Panc1 (cell line): ENCODE measurements at regions not wholly inside any gene's neighbourhood (a gene's known extent, or its start where the extent isn't known, plus 50 kb on each side); places are given as distances from the start of the nearest gene placed in this dataset.

ENCODE experiments used
- ATAC-seq: fragments of 200-7000 bp; cut with Tn5 transposase; 2 replicates; pipeline ENCODE4 v1.9.1; 2020; ENCODE audit warnings: mild to moderate bottlenecking, moderate library complexity
- BruUV-seq: library from RNA; stranded (reverse); fragments of 400-500 nt; replicated peaks from 2 replicates; lab custom pipeline; 2021; lab: Mats Ljungman, UMichigan
- CTCF ChIA-PET: fragments of 300-600 bp; sonication (Branson Sonifier 250); formaldehyde crosslinking; loops from one replicate; lab custom pipeline; 2022; ENCODE audit warnings: antibody characterized with exemption; lab: Charles Lee
- POLR2A ChIA-PET: fragments of 300-600 bp; sonication (Branson Sonifier 250); formaldehyde crosslinking; loops from one replicate; lab custom pipeline; 2022; ENCODE audit warnings: antibody characterized with exemption; lab: Charles Lee
- DNase-seq: peaks from one replicate; pipeline ENCODE4 v3.0.0-alpha.2; 2010; ENCODE audit warnings: low read depth, low spot score
- H3K27ac ChIP-seq: 2 replicates; pipeline ENCODE4 v1.5.1; 2011; ENCODE audit warnings: mild to moderate bottlenecking, low read length, inconsistent platforms
- H3K27me3 ChIP-seq: fragments of 200-500 bp; sonication (Bioruptor generic); 2 replicates; pipeline ENCODE4 v1.6.0; 2014; ENCODE audit warnings: low read length, inconsistent platforms; ENCODE audit not compliant: control insufficient read depth, insufficient read depth
- H3K36me3 ChIP-seq: fragments of 200-500 bp; sonication (Bioruptor generic); 2 replicates; pipeline ENCODE4 v1.5.1; 2014; ENCODE audit warnings: inconsistent platforms, mild to moderate bottlenecking, low read length, moderate library complexity; ENCODE audit not compliant: control insufficient read depth, insufficient read depth
- H3K4me1 ChIP-seq: 2 replicates; pipeline ENCODE4 v1.5.1; 2011; ENCODE audit warnings: inconsistent platforms, mild to moderate bottlenecking, low read length, moderate library complexity; ENCODE audit not compliant: control insufficient read depth, insufficient read depth
- H3K4me3 ChIP-seq, 2 experiments: 2 replicates each; pipeline ENCODE4 v1.5.1; 2011 to 2012; ENCODE audit warnings: low read depth in 2 of 2, low read length in 2 of 2, mild to moderate bottlenecking in 2 of 2, inconsistent platforms in 1 of 2, moderate library complexity in 1 of 2
- H3K9me3 ChIP-seq: fragments of 200-500 bp; sonication (Bioruptor generic); 2 replicates; pipeline ENCODE4 v1.5.1; 2014; ENCODE audit warnings: low read depth, mild to moderate bottlenecking, inconsistent platforms, low read length, moderate library complexity; ENCODE audit not compliant: control insufficient read depth, insufficient read depth
- CTCF ChIP-seq: fragments of 450-650 bp; IDR thresholded peaks from 2 replicates; pipeline ENCODE4 v1.5.1; 2017; ENCODE audit warnings: mild to moderate bottlenecking
- POLR2AphosphoS5 ChIP-seq: IDR thresholded peaks from 2 replicates; pipeline ENCODE4 v1.6.1; 2012; ENCODE audit warnings: mild to moderate bottlenecking, low read depth, low read length, moderate library complexity
- REST ChIP-seq, 2 experiments: IDR thresholded peaks; 2 replicates each; pipeline ENCODE4 v1.6.1; 2011 to 2012; ENCODE audit warnings: low read depth in 2 of 2, control low read depth in 1 of 2, low read length in 1 of 2, mild to moderate bottlenecking in 1 of 2, moderate library complexity in 1 of 2; ENCODE audit not compliant: insufficient read depth in 1 of 2
- SIN3A ChIP-seq: IDR thresholded peaks from 2 replicates; pipeline ENCODE4 v1.6.1; 2012; ENCODE audit warnings: low read depth, mild to moderate bottlenecking, low read length, moderate library complexity, borderline replicate concordance; ENCODE audit not compliant: insufficient read depth
- TCF7L2 ChIP-seq: IDR thresholded peaks from 2 replicates; pipeline ENCODE4 v1.6.1; 2011; ENCODE audit warnings: mild to moderate bottlenecking, low read depth, low read length, inconsistent platforms
- in situ Hi-C: cut with HindIII; loops from 2 replicates; pipeline ENCODE4 v1.10.0; 2016; ENCODE audit warnings: low sequenced_read_pairs, low pct_unique_long_range_greater_than_20kb
- intact Hi-C: fragments of 100-400 bp; cut with micrococcal nuclease; formaldehyde crosslinking; loops from one replicate; pipeline ENCODE4 v1.10.0; 2022; ENCODE audit not compliant: unreplicated experiment

- Histone ChIP-seq H3K9me3 (no peaks in the 10 kb centered on the region), H3K27me3 (no peaks in the 10 kb centered on the region), H3K36me3 (no peaks in the 10 kb centered on the region), H3K4me3 (no peak overlapping the region), H3K27ac (no peak overlapping the region), H3K4me1 (no peaks in the 10 kb centered on the region)
- in situ Hi-C loops = no loop called here
- no TSS peak for BruUV-seq
- no peak for DNase-seq
- intact Hi-C loops = no loop called here
- ChIA-PET CTCF (no interaction called here), POLR2A (no interaction called here)
- no peak for TF ChIP-seq REST (IDR thresholded peaks at IDR 0.05; ENCODE audit: insufficient read depth in 1 of 2, low read depth in 2 of 2, low read length in 1 of 2)
- no peak for TF ChIP-seq POLR2AphosphoS5
- TF ChIP-seq CTCF = no peak
- no peak for TF ChIP-seq TCF7L2
- no peak for TF ChIP-seq SIN3A
- ATAC-seq = no peak
Measured at GRCh38 chr14:34232790-34233189, 229.2 kb downstream of the SPTSSA start.

- TF ChIP-seq REST (IDR thresholded peaks at IDR 0.05; ENCODE audit: insufficient read depth in 1 of 2, low read depth in 2 of 2, low read length in 1 of 2) = no peak
- TF ChIP-seq CTCF = no peak
- H3K27ac ChIP-seq = no peak overlapping the region
- no peaks in the 10 kb centered on the region for H3K9me3 ChIP-seq
- H3K27me3 ChIP-seq = no peaks in the 10 kb centered on the region
- no peak for ATAC-seq
- CTCF ChIA-PET = no interaction called here
- DNase-seq = no peak
- H3K4me1 ChIP-seq = no peaks in the 10 kb centered on the region
- H3K4me3 ChIP-seq = no peak overlapping the region
- H3K36me3 ChIP-seq = no peaks in the 10 kb centered on the region
- BruUV-seq = no TSS peak
- intact Hi-C loops = no loop called here
- POLR2A ChIA-PET = no interaction called here
- in situ Hi-C loops = no loop called here
Measured at GRCh38 chr14:34231626-34232025, 230.4 kb downstream of the SPTSSA start.
